DOHH2 (cell line): ENCODE measurements at regions not wholly inside any gene's neighbourhood (a gene's known extent, or its start where the extent isn't known, plus 50 kb on each side); places are given as distances from the start of the nearest gene placed in this dataset.

Experiments used
- CTCF ChIP-seq: fragments of 200-600 bp; sonication (generic); IDR thresholded peaks from one replicate; pipeline ENCODE4 v1.5.1; 2014; ENCODE audit warnings: antibody characterized with exemption, mild to moderate bottlenecking, low read depth, low read length; ENCODE audit not compliant: poor library complexity, severe bottlenecking
- EZH2phosphoT487 ChIP-seq: fragments of 200-600 bp; sonication (generic); IDR thresholded peaks from 2 replicates; pipeline ENCODE4 v1.6.1; 2017; ENCODE audit warnings: borderline replicate concordance, mild to moderate bottlenecking, antibody characterized with exemption, low read length, moderate library complexity, mixed read lengths

GRCh38 chr3:152905631-152906030 lies 70.7 kb downstream of the P2RY1 start:
- no peak for TF ChIP-seq CTCF
- no peak for TF ChIP-seq EZH2phosphoT487
